ENCODE measurements at regions not wholly inside any gene's neighbourhood (a gene's known extent, or its start where the extent isn't known, plus 50 kb on each side); places are given as distances from the start of the nearest gene placed in this dataset.

GRCh38 chr3:124674336-124674735 lies 55.9 kb upstream of the UMPS start:
- TF ChIP-seq, protein P1, sequence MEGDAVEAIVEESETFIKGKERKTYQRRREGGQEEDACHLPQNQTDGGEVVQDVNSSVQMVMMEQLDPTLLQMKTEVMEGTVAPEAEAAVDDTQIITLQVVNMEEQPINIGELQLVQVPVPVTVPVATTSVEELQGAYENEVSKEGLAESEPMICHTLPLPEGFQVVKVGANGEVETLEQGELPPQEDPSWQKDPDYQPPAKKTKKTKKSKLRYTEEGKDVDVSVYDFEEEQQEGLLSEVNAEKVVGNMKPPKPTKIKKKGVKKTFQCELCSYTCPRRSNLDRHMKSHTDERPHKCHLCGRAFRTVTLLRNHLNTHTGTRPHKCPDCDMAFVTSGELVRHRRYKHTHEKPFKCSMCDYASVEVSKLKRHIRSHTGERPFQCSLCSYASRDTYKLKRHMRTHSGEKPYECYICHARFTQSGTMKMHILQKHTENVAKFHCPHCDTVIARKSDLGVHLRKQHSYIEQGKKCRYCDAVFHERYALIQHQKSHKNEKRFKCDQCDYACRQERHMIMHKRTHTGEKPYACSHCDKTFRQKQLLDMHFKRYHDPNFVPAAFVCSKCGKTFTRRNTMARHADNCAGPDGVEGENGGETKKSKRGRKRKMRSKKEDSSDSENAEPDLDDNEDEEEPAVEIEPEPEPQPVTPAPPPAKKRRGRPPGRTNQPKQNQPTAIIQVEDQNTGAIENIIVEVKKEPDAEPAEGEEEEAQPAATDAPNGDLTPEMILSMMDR (IDR thresholded peaks at IDR 0.05; ENCODE audit: insufficient read depth, low read length, severe bottlenecking), result no peak
- H3K27me3 ChIP-seq (ENCODE audit: control insufficient read depth, insufficient read depth, low read length), result no peaks in the 10 kb centered on the region
- no peak for DNase-seq (ENCODE audit: low read depth)
- no peak overlapping the region for H3K4me3 ChIP-seq (ENCODE audit: low read depth, low read length)
- FAIRE-seq, result no peak
- no peaks in the 10 kb centered on the region for H3K36me3 ChIP-seq (ENCODE audit: control insufficient read depth, insufficient read depth, low read length)

GRCh38 chr3:124676236-124676635 lies 54.0 kb upstream of the UMPS start:
- FAIRE-seq (no peak), DNase-seq (ENCODE audit: low read depth) (no peak)
- no peaks in the 10 kb centered on the region for H3K36me3 ChIP-seq (ENCODE audit: control insufficient read depth, insufficient read depth, low read length)
- H3K27me3 ChIP-seq (ENCODE audit: control insufficient read depth, insufficient read depth, low read length), result no peaks in the 10 kb centered on the region
- TF ChIP-seq, protein P1 (IDR thresholded peaks at IDR 0.05; ENCODE audit: insufficient read depth, low read length, severe bottlenecking), result no peak
- no peak overlapping the region for H3K4me3 ChIP-seq (ENCODE audit: low read depth, low read length)

GRCh38 chr3:124679048-124679638 lies 51.1 kb upstream of the UMPS start:
- H3K36me3 ChIP-seq (ENCODE audit: control insufficient read depth, insufficient read depth, low read length), result no peaks in the 10 kb centered on the region
- TF ChIP-seq, protein P1 (IDR thresholded peaks at IDR 0.05; ENCODE audit: insufficient read depth, low read length, severe bottlenecking), result no peak
- FAIRE-seq, result no peak
- no peak for DNase-seq (ENCODE audit: low read depth)
- H3K4me3 ChIP-seq (ENCODE audit: low read depth, low read length), result no peak overlapping the region
- H3K27me3 ChIP-seq (ENCODE audit: control insufficient read depth, insufficient read depth, low read length), result no peaks in the 10 kb centered on the region

All from bronchial epithelial cell (primary cell).